CD4-positive, alpha-beta T cell treated with Interleukin-12 subunit alpha and Interleukin-12 subunit beta, for 1 hour (primary cell): ENCODE measurements at regions not wholly inside any gene's neighbourhood (a gene's known extent, or its start where the extent isn't known, plus 50 kb on each side); places are given as distances from the start of the nearest gene placed in this dataset.
"Not testable (repeated sequence)": the region's sequence is repeated elsewhere in the genome, so short reads cannot be mapped to it uniquely, and the experiment has no call there.

Experiments used
- DNase-seq: peaks from one replicate; pipeline ENCODE4 v3.0.0-alpha.2; 2020

DNA sequence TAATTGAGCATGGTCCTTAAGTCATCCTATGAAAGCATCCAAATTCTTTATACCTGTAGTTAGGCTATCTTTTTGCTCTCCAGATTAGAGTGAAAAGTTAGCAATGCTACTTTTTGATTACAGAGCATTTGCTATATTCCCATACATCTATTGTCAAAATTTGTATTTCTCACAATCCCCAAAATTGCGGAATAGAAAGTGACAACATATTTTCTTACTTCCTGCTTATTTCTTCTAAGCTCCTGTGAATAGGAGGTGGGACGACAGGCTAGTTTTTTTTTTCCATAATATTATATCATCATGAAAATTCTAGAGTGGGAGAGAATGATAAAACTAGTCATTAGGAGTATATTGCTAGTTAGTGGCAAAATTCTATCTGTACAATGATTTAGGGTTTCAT, 264.0 kb upstream of the DPYD start:
- no peak for DNase-seq

GRCh38 chr1:98181036-98181764, 260.4 kb upstream of the DPYD start:
- DNase-seq: no peak

DNA sequence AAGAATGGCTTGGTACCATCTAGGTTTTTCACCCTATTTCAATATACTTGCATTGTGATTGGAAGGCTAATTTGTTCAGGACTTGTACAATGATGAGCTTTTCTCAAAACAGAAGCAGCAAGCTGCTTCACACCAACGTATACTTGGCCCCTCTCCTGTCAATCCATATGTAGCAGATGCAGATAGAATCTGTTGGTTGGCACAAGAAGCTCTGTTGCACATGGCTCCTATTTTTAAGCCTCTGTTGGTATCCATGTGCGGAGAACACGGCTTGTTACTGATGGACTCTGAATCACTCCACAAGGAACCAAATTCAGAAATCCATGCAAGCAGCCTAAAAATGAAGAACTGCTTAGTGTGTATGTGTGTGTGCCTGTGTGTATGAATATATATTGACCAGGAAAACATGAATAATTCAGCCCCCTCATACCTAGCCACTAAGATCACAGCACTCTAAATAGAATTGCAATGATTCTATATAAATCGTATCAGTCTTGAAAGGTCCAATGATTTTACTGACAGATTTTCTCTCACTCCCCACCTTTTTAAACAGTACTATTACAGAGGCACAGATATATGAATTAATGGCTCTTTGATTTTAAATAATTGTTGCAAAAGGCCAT, 258.4 kb upstream of the DPYD start:
- DNase-seq: no peak

DNA sequence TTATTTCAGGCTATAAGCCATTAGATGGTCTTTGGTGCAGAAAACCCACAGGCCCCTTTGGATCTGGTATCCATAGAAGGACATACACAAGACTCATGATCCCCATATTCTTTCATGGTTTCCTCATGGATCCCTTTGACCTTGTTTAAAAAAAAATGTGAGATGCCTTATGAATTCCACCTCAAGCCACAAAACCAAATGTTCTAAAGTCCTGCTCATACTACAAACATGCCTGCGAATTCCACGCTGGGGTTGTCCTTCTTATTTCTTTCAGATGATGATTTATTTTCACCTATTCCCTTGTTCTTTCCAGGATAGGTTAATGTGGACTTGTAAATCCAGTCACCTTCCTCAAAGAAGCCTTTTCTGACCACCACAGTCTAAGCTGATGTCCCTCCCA, 256.9 kb upstream of the DPYD start:
- no peak for DNase-seq

GRCh38 chr1:98176936-98177335, 256.1 kb upstream of the DPYD start:
- no peak for DNase-seq

DNA sequence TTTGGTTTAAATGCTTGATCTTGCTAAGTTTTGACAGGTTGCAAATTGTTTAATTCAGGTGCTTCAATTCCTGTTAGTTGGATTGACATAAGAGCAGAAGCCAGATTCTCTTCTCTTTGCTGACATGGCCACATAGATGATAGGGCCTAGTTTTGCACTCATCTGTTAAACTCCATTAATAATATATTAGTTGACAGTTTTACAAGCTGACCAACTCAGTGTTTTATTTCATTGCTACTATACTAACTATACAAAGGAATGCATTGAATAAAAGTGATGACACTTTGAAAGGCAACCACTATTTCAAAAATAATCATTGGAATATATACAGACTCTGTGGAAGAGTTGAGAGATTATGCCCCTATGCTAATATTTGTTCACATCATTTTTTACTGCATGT, 255.6 kb upstream of the DPYD start:
- no peak for DNase-seq

DNA sequence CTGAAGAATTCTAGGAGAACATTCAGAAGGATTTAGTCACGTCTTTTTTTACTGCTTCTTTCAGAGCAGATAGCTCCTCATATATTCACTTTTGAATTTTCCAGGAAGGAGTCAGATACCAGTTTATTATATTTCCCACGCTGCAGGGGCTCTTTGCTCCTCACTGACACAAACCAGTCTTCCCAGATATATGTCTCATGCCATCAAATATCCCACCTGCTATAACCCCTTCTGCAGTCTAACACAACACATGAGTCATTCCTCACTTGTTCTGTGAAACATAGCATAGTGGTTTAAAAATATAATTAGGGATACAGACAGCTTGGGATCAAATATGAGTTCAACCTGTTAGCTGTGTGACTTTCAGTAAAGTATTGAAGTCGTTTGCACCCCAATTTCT, 251.7 kb upstream of the DPYD start:
- no peak for DNase-seq

DNA sequence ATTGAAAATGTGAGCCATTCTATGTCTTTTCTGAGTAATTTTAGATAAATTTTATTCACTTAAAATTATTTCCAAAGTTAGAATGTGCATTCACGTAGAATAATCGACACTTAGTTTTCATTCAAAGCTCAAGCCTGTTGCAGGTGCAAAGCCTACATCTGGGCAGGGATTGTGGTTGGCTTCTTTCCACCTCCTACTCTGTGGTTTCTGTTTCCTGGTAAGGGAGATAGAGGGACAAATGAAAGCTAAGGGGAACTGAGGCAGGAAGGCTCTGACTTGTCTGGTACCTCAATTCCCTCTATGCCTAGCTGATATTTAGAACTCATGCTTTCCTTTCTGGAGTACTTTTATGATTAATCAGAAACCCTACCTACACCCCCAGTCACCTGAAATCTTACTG, 251.2 kb upstream of the DPYD start:
- no peak for DNase-seq

DNA sequence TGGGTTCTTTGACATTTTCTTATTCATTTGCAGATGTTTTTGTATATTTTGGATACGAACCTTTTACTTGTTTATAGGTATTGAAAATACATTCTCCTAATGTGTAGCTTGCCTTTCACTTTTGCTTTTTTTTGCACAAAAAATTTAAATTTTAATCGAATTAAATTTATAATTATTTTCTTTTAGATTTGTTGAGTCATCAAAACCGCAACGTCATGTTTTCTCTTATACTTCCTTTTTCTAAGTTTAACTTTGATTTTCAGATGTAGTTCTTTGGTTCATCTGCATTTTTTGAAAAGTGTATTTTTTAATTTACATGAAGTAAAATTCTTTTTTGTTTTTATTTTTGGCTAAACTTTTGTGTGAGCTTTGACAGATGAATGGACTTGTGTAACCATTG, 243.7 kb upstream of the DPYD start:
- DNase-seq: no peak

DNA sequence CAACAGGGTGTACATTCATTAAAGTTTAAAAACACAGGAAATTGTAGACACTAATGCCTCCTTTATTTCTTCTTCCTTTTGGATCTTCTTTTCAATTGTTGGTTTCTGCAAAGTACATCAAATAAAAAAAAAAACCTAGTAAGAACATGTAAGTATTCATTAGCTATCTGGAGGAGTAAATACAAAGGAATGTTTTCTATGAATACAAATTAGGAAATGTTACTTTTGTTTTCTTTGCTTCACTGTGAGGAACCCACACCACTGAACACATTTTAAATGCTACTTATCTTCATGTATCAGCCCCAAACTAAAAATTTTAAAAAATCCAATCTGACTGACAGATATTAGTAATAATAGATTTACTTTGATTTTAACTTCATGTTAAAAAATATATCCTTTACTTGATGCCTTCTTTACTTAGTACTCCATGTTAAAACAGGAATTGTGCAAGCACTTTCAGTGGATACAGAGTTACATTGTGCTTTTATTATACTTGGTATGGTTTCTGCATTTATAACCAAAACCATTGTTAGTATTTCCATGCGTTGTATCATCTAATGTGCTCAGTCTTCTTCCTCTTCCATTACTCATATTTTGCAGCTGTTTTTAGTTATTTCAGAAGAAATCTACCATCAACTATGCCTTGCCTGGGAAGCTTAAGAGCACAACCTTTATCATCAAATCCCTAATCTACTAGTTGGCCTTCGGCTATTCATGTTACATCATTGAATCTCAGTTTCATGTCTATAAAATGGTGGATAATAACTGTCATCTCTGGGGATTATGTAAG, 236.9 kb upstream of the DPYD start:
- DNase-seq: no peak

DNA sequence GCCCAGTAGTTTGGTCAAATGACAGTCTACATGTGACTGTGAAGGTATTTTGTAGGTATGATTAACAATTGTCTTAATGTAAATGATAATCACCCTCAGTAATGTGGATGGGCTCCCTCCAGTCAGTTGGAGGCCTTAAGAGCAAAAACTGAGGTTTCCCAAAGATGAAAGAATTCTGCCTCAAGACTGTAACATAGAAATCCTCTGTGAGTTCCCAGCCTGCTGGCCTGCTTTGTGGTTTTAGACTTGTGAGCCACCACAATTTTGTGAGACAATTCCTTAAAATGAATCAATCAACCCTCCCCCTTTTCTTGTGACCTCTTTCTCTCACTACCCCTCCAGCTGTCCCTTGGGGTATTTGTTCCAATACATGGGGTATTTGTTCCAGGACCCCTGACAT, 226.4 kb upstream of the DPYD start:
- DNase-seq: no peak

GRCh38 chr1:98145655-98146054, 224.8 kb upstream of the DPYD start:
- no peak for DNase-seq

DNA sequence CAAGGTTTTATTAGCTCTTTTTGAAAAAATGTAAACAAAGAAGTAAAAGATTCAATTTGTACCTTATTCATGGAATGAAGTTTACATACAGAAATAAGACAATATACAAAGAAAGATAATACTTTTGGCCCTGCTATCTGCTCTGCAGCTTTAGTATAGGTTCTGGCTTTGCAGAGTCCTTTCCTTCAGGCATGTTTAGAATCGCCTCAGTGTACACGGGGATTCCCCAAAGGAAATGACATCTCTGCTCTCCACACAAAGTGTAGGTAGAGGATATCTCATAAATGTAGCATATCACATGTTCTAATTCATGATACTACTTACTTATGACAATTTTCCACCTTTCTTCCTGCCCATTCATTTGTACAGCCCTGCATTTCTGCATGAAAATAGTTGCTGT, 222.6 kb upstream of the DPYD start:
- DNase-seq: no peak

DNA sequence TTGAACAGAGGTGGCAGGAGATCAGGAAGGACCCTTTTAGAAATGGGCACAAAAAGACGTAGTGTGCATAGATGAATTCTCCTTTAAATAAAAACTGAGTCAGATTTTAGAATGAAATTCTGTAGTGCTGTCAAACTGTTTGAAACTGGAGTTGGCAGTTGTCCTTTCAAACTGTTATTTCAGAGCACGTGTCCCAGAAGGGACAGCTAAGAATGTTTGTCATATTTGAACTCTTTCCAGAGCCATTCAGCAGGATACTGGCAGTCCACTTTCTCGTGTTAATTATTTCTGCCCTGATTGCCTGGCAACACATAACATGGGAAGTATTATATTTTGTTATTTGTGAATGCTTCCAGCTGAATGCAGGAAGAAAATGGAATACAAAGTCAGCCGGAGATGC, 212.3 kb upstream of the DPYD start:
- no peak for DNase-seq

- no peak for DNase-seq
Observed at GRCh38 chr1:98130408-98130807, 209.6 kb upstream of the DPYD start.

DNA sequence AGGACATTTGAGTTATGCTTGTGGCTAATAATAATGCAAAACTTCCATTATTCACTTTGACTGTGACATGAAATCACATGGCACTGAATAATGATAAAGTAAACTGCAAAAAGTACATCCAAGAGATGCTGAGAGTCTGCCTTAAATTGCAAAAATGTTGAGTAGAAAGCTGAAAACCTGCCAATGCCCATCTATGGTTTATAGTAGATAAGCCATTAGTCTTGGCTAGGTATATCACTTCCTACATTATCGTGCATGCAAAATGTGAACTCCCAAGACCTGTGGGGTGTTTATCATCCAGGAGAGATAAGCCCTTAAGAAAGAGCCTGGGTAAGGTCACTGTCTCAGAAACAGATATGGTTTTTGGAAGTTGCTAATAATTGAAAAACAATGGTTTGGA, 208.7 kb upstream of the DPYD start:
- DNase-seq: no peak

DNA sequence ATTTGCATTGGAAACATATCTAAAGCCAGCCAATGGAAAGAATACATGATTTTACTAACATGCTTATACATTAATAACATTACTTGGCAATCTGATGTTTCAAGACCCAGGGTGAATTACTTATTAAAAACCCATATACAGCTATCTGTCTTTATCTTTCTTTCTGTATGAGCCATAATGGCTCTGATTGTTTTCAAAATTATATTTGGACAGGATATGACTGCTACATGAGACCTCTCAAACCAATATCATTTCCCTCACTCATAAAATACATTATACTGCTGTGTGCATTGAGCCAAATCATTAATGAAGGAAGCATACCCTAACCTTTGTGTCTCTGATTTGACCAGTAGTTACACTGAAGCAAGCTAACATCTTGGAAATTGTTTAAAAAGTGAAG, 205.9 kb upstream of the DPYD start:
- no peak for DNase-seq

- DNase-seq: no peak
Observed at GRCh38 chr1:98121646-98122045, 200.8 kb upstream of the DPYD start.

- DNase-seq: no peak
Observed at GRCh38 chr1:98119796-98120195, 199.0 kb upstream of the DPYD start.

DNA sequence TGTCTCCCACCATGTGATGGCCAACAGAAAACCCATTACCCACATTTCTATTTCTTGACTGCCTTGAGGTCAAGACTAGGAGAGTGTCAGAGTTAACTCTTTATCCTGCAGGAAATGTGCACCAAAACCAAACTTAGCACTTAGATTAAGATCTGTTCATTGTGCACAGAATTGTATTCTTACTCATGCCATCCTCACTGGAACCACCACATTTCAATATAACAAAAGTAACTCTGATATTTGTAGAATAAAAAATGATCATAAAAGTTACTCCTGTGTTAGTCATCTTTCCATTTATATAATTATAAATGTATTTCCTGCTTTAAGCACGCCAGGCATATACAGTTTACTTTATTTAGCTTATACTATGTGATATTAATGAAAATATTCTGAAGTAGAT, 193.0 kb upstream of the DPYD start:
- no peak for DNase-seq

- DNase-seq: no peak
Observed at GRCh38 chr1:98112626-98113025, 191.8 kb upstream of the DPYD start.

DNA sequence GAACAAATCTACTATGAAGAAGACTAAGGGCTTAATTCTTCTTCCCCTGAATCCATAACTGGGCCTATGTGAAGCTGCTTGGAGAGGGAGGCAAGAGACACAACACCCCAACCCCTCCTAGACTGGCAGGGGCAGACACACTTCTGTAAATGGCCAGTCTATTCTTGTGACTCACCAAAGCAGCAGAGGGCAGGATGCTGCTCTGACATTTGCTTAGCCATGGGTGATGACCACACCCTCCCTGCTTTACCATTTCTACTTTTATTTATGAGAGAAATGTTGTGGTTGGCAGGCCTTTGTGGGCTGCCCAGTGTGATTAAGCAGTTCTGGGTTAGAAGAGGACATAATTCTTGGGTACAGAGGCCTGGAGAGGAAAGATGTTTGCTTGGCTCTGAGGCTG, 189.8 kb upstream of the DPYD start:
- no peak for DNase-seq

DNA sequence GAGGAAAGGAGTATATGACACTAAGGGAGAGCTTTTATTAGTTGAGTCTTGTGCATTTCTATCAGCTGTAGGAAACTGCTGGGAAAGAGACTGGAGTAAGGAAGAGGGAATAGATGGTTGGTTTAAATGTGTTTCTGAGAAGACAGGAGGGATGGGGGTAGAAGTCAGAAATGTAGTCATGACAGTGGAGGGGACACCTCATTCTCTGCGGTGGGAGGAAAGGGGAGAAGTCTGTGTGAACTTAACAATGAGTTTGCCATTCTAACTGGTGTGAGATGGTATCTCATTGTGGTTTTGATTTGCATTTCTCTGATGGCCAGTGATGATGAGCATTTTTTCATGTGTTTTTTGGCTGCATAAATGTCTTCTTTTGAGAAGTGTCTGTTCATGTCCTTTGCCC, 187.5 kb upstream of the DPYD start:
- DNase-seq: not testable (repeated sequence)

GRCh38 chr1:98107256-98107655, 186.4 kb upstream of the DPYD start:
- DNase-seq: no peak
